ENCODE measurements at regions not wholly inside any gene's neighbourhood (a gene's known extent, or its start where the extent isn't known, plus 50 kb on each side); places are given as distances from the start of the nearest gene placed in this dataset.

GRCh38 chr14:101500681-101501080 is 60.6 kb upstream of the DIO3 start:
- DNase-seq = no peak

- DNase-seq = no peak
These were observed 60.0 kb upstream of the DIO3 start for GRCh38 chr14:101501341-101501740.

GRCh38 chr14:101501858-101502615 is 59.3 kb upstream of the DIO3 start:
- DNase-seq = no peak

GRCh38 chr14:101502761-101503392 is 58.4 kb upstream of the DIO3 start:
- DNase-seq = no peak

GRCh38 chr14:101503431-101504095 is 57.7 kb upstream of the DIO3 start:
- no peak for DNase-seq

GRCh38 chr14:101504096-101504948 is 57.0 kb upstream of the DIO3 start:
- no peak for DNase-seq

GRCh38 chr14:101505236-101505970 is 55.9 kb upstream of the DIO3 start:
- DNase-seq = no peak

GRCh38 chr14:101506211-101506925 is 54.9 kb upstream of the DIO3 start:
- no peak for DNase-seq

- DNase-seq = no peak
These were observed 54.1 kb upstream of the DIO3 start for GRCh38 chr14:101506926-101507835.

GRCh38 chr14:101507836-101508150 is 53.5 kb upstream of the DIO3 start:
- no peak for DNase-seq

- DNase-seq = no peak
These were observed 52.9 kb upstream of the DIO3 start for GRCh38 chr14:101508196-101508947.

- no peak for DNase-seq
These were observed 52.2 kb upstream of the DIO3 start for GRCh38 chr14:101508948-101509729.

GRCh38 chr14:101509730-101510371 is 51.4 kb upstream of the DIO3 start:
- no peak for DNase-seq

- DNase-seq = no peak
These were observed 50.1 kb upstream of the DIO3 start for GRCh38 chr14:101511199-101511598.

Data from fibroblast of upper back skin (primary cell).